Renal cortical epithelial cell (primary cell): ENCODE measurements at regions not wholly inside any gene's neighbourhood (a gene's known extent, or its start where the extent isn't known, plus 50 kb on each side); places are given as distances from the start of the nearest gene placed in this dataset.
"Not testable (repeated sequence)": the region's sequence is repeated elsewhere in the genome, so short reads cannot be mapped to it uniquely, and the experiment has no call there.

ENCODE experiments used
- DNase-seq: peaks from one replicate; pipeline ENCODE4 v3.0.0-alpha.2; 2011; ENCODE audit warnings: low read depth

GRCh38 chr2:155905657-155906056 lies 426.9 kb downstream of the NR4A2 start:
- no peak for DNase-seq

GRCh38 chr2:155904720-155905119 lies 427.8 kb downstream of the NR4A2 start:
- no peak for DNase-seq

GRCh38 chr2:155902635-155903034 lies 429.9 kb downstream of the NR4A2 start:
- DNase-seq = no peak

- no peak for DNase-seq
These were observed 437.5 kb downstream of the NR4A2 start for GRCh38 chr2:155895016-155895415.

GRCh38 chr2:155880382-155880781 lies 452.1 kb downstream of the NR4A2 start:
- not testable (repeated sequence) for DNase-seq

- DNase-seq = peak; percentile 26
These were observed 452.6 kb downstream of the NR4A2 start for GRCh38 chr2:155879900-155880299.

GRCh38 chr2:155872396-155872795 lies 460.1 kb downstream of the NR4A2 start:
- no peak for DNase-seq

DNA sequence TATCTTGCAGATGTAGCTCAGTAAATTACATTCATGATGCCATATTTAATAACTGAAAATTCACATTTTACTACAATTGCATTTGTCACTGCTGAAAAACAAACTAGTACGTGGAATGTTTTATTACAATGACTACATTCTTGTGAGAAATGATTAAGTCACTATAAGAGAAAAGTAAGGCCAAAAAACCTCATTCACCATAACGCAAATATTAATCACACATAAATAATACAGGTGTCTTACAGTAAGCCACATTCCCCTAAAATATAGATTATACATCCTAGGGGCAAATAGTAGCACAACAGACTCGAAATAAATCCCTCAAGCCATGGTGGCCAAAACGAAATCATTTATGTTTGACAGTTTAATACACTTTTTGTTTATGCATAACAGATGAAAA lies 460.6 kb downstream of the NR4A2 start:
- DNase-seq = no peak

DNA sequence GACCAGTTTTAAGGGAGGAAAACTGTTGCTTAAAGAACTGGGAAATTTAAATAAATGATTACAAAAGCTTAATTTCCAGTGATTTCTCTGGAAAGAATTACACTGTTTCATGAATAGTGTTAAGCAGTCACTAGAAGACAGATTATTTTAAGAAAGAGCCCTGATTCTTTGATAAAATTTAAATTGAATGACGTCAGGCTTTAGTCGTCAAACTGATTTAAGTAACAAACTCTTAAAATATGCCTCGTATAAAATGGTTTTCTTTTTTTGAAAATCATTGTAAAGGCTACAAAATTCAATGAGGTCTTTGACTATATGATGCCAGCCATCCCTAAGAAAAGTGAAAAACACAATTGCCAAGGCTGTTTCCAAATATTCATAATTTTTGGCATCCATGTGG lies 465.0 kb downstream of the NR4A2 start:
- no peak for DNase-seq

GRCh38 chr2:155866477-155866876 lies 466.0 kb downstream of the NR4A2 start:
- DNase-seq = no peak

DNA sequence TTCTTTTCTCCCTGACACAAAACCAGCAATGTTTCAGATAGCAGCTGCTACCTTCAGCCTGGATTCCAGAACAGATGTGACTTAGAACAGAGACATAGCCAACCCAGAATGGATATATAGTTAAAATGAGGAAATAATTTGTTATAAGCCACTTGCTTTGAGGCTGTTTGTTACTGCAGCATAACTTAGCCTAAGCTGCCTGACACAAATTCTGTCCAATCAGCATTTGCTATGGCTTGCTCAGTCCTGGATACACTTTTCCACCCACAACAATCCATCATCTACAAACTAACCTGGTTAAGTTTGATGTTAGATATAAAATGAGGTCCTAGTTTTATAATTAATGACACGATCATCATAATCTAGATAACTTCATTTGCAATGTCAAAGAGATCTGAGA lies 480.4 kb downstream of the NR4A2 start:
- DNase-seq = no peak

DNA sequence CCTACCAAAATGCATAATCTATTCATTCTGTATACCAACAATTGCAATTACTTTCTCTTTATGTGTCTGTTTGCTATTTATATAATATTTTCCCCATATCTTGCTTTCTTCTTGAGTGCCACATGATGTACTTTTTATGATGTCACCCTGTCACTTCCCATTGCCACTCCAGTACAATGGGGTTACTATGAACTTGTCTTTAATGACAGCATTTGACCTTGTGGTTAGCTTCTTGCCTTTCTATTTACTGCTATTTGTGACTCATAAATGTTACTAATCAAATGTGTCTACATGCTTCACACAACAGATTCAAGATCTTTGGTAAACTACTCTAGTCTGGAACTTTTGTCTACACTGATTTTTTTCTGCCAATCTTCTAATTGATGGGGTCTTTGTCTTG lies 486.3 kb downstream of the NR4A2 start:
- DNase-seq = peak; percentile 30

- no peak for DNase-seq
These were observed 488.1 kb downstream of the NR4A2 start for GRCh38 chr2:155844461-155844860.

GRCh38 chr2:155842103-155842502 lies 490.4 kb downstream of the NR4A2 start:
- peak; percentile 2 for DNase-seq

DNA sequence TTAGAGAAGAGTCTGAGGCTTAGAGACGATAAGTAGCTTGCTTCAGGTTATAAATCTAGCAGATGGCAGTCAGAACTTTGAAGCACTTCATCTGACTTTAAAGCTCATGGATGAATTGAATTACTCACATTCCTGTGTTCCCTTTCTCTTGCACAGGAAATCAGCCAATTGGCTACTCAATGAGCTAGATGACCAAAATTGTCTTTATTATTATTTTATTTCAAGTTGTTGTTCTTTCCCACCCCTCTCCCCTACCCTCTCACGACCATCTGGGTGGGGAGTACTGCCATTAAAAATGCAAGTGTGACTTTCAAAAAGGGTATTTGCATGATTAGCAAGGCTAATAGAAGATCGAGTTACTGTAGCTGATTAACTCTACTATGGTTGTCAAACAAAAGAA lies 491.1 kb downstream of the NR4A2 start:
- no peak for DNase-seq

- DNase-seq = no peak
These were observed 491.9 kb downstream of the NR4A2 start for GRCh38 chr2:155840661-155841060.

DNA sequence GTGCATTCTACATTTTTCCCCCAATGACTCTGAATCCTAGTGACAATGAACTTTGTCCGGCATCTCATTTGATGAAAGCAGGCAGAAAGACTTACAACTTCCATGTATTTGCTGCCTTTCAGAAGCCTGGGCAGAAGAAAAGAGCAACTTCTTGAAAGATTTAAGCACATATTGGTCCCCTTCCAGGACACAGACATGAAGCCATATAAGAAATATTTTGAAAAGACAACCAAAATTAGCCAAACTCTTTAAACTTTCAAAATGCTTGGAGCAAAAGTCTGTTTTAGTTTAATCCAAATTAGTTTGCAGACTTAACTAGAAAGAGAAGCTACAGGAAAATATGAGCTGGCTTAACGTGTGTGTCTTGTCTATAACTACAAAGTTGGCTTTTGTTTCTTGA lies 492.5 kb downstream of the NR4A2 start:
- DNase-seq = no peak

- DNase-seq = no peak
These were observed 493.1 kb downstream of the NR4A2 start for GRCh38 chr2:155839436-155839835.

DNA sequence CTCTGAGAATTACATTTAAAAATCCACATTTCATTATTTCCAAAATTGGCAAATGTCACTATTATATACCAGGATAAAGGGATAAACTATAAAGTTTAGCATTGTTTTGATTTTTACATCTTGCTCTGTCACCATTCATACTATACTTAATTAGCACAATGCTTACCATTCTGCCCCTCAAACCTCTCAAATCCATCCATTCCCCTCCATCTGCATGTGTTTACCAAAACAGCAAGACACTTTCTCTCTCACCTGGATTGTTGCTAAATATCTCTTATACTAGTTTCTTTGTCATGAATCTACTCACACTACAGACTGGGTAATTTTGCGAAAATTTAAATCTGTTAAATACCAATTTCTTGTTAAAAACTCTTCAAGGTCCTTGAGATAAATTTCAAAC lies 496.1 kb downstream of the NR4A2 start:
- DNase-seq = no peak

- DNase-seq = no peak
These were observed 501.5 kb downstream of the NR4A2 start for GRCh38 chr2:155830817-155831579.

DNA sequence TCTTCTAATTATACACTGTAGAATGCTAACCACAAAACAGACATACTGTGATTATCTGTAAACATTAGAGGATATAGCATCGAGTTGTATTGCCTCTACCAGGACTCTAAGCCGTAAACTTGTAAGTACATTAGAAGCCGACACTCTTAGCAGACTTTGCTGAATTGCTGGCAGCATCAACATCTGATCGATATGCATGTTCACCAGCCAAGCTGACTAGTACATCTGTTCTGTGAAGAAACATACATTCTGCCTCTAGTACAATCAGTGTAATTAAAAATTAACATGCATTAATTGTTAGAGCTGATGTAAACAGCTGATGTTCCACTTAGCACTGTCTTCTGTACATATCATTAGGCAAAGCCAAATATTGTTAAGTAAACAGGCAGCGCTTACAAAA lies 502.2 kb downstream of the NR4A2 start:
- DNase-seq = no peak

DNA sequence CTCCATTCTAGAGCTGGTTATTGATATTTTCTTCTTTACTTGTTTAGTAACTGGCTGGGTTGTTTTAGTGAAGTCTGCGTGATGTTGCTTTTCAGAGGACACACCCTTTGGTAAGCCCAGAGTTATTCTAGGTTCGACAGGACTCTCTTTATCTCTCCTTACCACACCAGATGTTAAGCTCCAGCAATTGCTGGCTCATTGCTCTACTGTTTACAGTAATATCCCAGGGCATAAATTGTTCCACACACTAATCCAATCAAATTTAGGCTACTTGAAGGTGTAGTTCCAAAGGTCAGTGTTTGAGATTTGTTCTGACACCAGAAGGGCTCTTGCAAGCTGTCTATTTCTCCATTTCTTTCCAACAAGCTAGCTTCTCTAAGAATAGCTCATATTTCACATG lies 506.6 kb downstream of the NR4A2 start:
- no peak for DNase-seq

- peak; percentile 23 for DNase-seq
These were observed 516.7 kb downstream of the NR4A2 start for GRCh38 chr2:155815851-155816250.

DNA sequence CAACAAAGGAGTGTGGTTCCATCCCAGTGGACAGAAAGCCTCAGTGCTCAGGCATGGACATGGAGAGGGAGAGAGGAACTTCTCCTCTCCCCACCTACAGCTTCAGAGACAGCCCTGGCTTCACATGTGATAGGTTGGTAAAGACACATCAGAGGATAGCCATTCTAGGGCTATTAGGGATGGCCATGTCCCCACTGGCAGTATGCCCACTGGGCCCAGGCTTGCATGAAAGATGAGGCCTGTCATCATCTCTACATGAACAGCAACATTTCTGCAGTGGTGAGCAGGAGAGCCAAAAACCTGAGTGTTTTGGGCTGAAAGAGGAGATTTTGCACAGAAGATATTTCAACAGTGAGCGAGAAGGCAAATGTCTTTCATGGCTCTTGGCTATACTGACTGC lies 517.2 kb downstream of the NR4A2 start:
- no peak for DNase-seq
